ENCODE measurements at regions not wholly inside any gene's neighbourhood (a gene's known extent, or its start where the extent isn't known, plus 50 kb on each side); places are given as distances from the start of the nearest gene placed in this dataset.

DNA sequence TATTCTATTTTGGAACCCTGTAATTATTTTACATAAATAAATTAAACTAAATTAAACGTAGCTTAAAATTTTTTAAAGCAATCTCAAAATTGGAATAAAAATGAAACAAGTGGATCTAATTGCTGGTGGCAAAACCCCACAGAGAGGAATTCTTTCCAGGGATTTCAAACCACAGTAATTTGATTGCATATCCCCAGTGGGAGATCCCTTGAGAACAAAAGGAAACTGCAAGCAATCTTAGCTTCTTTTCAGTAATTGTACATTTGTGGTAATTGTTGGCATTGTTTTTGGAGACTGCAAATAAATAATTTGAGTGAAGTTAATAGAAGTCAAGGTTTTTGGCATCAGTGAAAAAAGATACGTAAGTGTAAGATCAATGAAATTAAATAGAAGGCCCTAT lies 58.7 kb upstream of the MYCN start (continued):
- TF ChIP-seq, protein P1, sequence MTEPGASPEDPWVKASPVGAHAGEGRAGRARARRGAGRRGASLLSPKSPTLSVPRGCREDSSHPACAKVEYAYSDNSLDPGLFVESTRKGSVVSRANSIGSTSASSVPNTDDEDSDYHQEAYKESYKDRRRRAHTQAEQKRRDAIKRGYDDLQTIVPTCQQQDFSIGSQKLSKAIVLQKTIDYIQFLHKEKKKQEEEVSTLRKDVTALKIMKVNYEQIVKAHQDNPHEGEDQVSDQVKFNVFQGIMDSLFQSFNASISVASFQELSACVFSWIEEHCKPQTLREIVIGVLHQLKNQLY (CRISPR knock-in tag; IDR thresholded peaks at IDR 0.05) = no peak
- no peak for TF ChIP-seq RORB (CRISPR knock-in tag; IDR thresholded peaks at IDR 0.05)
- TF ChIP-seq MYBL2 (CRISPR knock-in tag; IDR thresholded peaks at IDR 0.05) = no peak
- no peak for TF ChIP-seq OVOL2 (CRISPR knock-in tag; IDR thresholded peaks at IDR 0.05; ENCODE audit: borderline replicate concordance)
- TF ChIP-seq, protein P2, sequence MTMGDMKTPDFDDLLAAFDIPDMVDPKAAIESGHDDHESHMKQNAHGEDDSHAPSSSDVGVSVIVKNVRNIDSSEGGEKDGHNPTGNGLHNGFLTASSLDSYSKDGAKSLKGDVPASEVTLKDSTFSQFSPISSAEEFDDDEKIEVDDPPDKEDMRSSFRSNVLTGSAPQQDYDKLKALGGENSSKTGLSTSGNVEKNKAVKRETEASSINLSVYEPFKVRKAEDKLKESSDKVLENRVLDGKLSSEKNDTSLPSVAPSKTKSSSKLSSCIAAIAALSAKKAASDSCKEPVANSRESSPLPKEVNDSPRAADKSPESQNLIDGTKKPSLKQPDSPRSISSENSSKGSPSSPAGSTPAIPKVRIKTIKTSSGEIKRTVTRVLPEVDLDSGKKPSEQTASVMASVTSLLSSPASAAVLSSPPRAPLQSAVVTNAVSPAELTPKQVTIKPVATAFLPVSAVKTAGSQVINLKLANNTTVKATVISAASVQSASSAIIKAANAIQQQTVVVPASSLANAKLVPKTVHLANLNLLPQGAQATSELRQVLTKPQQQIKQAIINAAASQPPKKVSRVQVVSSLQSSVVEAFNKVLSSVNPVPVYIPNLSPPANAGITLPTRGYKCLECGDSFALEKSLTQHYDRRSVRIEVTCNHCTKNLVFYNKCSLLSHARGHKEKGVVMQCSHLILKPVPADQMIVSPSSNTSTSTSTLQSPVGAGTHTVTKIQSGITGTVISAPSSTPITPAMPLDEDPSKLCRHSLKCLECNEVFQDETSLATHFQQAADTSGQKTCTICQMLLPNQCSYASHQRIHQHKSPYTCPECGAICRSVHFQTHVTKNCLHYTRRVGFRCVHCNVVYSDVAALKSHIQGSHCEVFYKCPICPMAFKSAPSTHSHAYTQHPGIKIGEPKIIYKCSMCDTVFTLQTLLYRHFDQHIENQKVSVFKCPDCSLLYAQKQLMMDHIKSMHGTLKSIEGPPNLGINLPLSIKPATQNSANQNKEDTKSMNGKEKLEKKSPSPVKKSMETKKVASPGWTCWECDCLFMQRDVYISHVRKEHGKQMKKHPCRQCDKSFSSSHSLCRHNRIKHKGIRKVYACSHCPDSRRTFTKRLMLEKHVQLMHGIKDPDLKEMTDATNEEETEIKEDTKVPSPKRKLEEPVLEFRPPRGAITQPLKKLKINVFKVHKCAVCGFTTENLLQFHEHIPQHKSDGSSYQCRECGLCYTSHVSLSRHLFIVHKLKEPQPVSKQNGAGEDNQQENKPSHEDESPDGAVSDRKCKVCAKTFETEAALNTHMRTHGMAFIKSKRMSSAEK (CRISPR knock-in tag; IDR thresholded peaks at IDR 0.05; ENCODE audit: borderline replicate concordance) = no peak
- TF ChIP-seq ZNF219 (CRISPR knock-in tag; IDR thresholded peaks at IDR 0.05; ENCODE audit: borderline replicate concordance) = no peak

DNA sequence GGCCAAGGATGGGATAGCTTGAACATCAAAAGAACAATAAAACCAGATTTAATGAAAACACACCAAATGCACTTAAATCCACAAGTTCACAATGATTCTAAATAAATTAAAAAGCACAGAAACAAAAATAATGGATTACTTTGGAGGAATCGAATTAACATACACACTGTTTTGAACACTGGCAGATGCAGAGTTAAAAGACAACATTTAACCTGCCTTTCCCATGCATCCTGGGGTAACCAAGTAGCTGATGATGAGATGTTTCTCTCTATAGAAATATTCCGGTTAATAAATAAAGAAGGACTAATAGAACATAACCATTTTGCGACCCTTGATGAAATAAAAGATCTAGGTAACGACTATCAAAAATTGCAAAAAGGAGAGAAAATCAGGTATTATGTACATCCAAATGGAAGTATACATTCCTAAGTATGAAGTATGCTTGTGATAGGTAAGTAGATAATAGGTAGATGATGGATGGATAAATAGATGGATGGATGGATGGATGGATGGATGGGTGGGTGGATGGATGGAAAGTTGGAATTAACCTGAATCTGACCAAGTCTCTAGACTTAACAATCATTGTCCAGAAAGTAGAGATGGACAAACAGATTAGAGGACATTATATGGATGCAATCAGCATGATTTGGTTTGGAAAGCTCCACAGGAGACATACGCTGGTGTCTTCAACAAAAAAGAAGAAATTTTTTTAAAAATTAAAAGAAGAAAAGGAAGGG lies 57.4 kb upstream of the MYCN start:
- POLR2A ChIA-PET = no interaction called here
- ATAC-seq (no peak), DNase-seq (ENCODE audit: low spot score) (no peak)
- TF ChIP-seq, protein P3, sequence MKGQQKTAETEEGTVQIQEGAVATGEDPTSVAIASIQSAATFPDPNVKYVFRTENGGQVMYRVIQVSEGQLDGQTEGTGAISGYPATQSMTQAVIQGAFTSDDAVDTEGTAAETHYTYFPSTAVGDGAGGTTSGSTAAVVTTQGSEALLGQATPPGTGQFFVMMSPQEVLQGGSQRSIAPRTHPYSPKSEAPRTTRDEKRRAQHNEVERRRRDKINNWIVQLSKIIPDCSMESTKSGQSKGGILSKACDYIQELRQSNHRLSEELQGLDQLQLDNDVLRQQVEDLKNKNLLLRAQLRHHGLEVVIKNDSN (CRISPR knock-in tag; IDR thresholded peaks at IDR 0.05) = no peak
- TF ChIP-seq JUN (CRISPR knock-in tag; IDR thresholded peaks at IDR 0.05) = no peak
- TF ChIP-seq ZNF219 (CRISPR knock-in tag; IDR thresholded peaks at IDR 0.05; ENCODE audit: borderline replicate concordance) = no peak
- TF ChIP-seq EMX1 (CRISPR knock-in tag; IDR thresholded peaks at IDR 0.05) = no peak
- TF ChIP-seq, protein P4, sequence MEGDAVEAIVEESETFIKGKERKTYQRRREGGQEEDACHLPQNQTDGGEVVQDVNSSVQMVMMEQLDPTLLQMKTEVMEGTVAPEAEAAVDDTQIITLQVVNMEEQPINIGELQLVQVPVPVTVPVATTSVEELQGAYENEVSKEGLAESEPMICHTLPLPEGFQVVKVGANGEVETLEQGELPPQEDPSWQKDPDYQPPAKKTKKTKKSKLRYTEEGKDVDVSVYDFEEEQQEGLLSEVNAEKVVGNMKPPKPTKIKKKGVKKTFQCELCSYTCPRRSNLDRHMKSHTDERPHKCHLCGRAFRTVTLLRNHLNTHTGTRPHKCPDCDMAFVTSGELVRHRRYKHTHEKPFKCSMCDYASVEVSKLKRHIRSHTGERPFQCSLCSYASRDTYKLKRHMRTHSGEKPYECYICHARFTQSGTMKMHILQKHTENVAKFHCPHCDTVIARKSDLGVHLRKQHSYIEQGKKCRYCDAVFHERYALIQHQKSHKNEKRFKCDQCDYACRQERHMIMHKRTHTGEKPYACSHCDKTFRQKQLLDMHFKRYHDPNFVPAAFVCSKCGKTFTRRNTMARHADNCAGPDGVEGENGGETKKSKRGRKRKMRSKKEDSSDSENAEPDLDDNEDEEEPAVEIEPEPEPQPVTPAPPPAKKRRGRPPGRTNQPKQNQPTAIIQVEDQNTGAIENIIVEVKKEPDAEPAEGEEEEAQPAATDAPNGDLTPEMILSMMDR (IDR thresholded peaks at IDR 0.05) = no peak
- TF ChIP-seq GTF2I (CRISPR knock-in tag; conservative IDR thresholded peaks at IDR 0.05) = no peak
- no peak for TF ChIP-seq ZNF232 (CRISPR knock-in tag; IDR thresholded peaks at IDR 0.05)
- TF ChIP-seq, protein P5, sequence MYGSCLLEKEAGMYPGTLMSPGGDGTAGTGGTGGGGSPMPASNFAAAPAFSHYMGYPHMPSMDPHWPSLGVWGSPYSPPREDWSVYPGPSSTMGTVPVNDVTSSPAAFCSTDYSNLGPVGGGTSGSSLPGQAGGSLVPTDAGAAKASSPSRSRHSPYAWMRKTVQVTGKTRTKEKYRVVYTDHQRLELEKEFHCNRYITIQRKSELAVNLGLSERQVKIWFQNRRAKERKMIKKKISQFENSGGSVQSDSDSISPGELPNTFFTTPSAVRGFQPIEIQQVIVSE (CRISPR knock-in tag; IDR thresholded peaks at IDR 0.05; ENCODE audit: borderline replicate concordance) = no peak
- TF ChIP-seq FOXJ3 (CRISPR knock-in tag; IDR thresholded peaks at IDR 0.05; ENCODE audit: borderline replicate concordance) = no peak
- TF ChIP-seq FOXK1 (CRISPR knock-in tag; IDR thresholded peaks at IDR 0.05) = no peak
- no peak for TF ChIP-seq ATF2 (CRISPR knock-in tag; IDR thresholded peaks at IDR 0.05; ENCODE audit: borderline replicate concordance, low read depth)
- TF ChIP-seq GABPB1 (CRISPR knock-in tag; IDR thresholded peaks at IDR 0.05) = no peak
- no peak for TF ChIP-seq MAX (CRISPR knock-in tag; IDR thresholded peaks at IDR 0.05)
- TF ChIP-seq OVOL2 (CRISPR knock-in tag; IDR thresholded peaks at IDR 0.05; ENCODE audit: borderline replicate concordance) = no peak
- no peak for TF ChIP-seq NR1H2 (CRISPR knock-in tag; IDR thresholded peaks at IDR 0.05)
- TF ChIP-seq RELA (CRISPR knock-in tag; IDR thresholded peaks at IDR 0.05; ENCODE audit: borderline replicate concordance) = no peak
- no peak for TF ChIP-seq SMAD3 (CRISPR knock-in tag; IDR thresholded peaks at IDR 0.05; ENCODE audit: borderline replicate concordance)
- TF ChIP-seq JAZF1 (CRISPR knock-in tag; IDR thresholded peaks at IDR 0.05) = no peak
- TF ChIP-seq NFE2L1 (CRISPR knock-in tag; IDR thresholded peaks at IDR 0.05) = no peak
- no peak overlapping the region for H3K4me3 Mint-ChIP-seq
- peaks cover 1% of the 10 kb centered on the region; the same call in 1 of the 2 replicates for H3K36me3 Mint-ChIP-seq
- no peak overlapping the region for H3K27ac Mint-ChIP-seq
- H3K9me3 Mint-ChIP-seq = peaks cover 6% of the 10 kb centered on the region; the same call in 1 of the 2 replicates
- CTCF ChIA-PET = no interaction called here
- no peaks in the 10 kb centered on the region for H3K27me3 Mint-ChIP-seq (ENCODE audit: low read depth)
- peaks cover 19% of the 10 kb centered on the region for H3K4me1 Mint-ChIP-seq
